Loucy (cell line): ENCODE measurements at regions not wholly inside any gene's neighbourhood (a gene's known extent, or its start where the extent isn't known, plus 50 kb on each side); places are given as distances from the start of the nearest gene placed in this dataset.

ENCODE experiments used
- H2AFZ ChIP-seq: fragments of 200-600 bp; sonication (generic); 2 replicates; pipeline ENCODE4 v1.6.0; 2016; ENCODE audit warnings: antibody characterized with exemption, mild to moderate bottlenecking, low read length, moderate library complexity
- H3F3A ChIP-seq: fragments of 200-600 bp; 2 replicates; pipeline ENCODE4 v1.6.0; 2016; ENCODE audit warnings: antibody characterized with exemption, low read depth, mild to moderate bottlenecking
- H3K27me3 ChIP-seq: fragments of 200-600 bp; sonication (generic); 2 replicates; pipeline ENCODE4 v1.6.1; 2014; ENCODE audit warnings: low read length, mild to moderate bottlenecking; ENCODE audit not compliant: insufficient read depth, poor library complexity, severe bottlenecking
- H3K36me3 ChIP-seq: fragments of 200-600 bp; sonication (generic); 2 replicates; pipeline ENCODE4 v1.6.1; 2016; ENCODE audit warnings: low read length; ENCODE audit not compliant: insufficient read depth
- H3K4me1 ChIP-seq: fragments of 200-600 bp; sonication (generic); 2 replicates; pipeline ENCODE4 v1.5.1; 2014; ENCODE audit warnings: low read length, mild to moderate bottlenecking; ENCODE audit not compliant: insufficient read depth, poor library complexity, severe bottlenecking
- H3K4me2 ChIP-seq: fragments of 200-600 bp; sonication (generic); 2 replicates; pipeline ENCODE4 v1.6.0; 2014; ENCODE audit warnings: antibody characterized with exemption, low read length, low read depth, mild to moderate bottlenecking; ENCODE audit not compliant: poor library complexity, severe bottlenecking
- H3K4me3 ChIP-seq: fragments of 200-600 bp; sonication (generic); 2 replicates; pipeline ENCODE4 v1.5.1; 2014; ENCODE audit warnings: low read length, mild to moderate bottlenecking, mixed read lengths; ENCODE audit not compliant: poor library complexity, severe bottlenecking
- H3K79me2 ChIP-seq: fragments of 200-600 bp; sonication (generic); 2 replicates; pipeline ENCODE4 v1.6.1; 2014; ENCODE audit warnings: low read length; ENCODE audit not compliant: insufficient read depth
- H3K9ac ChIP-seq: fragments of 200-600 bp; sonication (generic); 2 replicates; pipeline ENCODE4 v1.6.0; 2014; ENCODE audit warnings: mild to moderate bottlenecking, low read depth, low read length, moderate library complexity; ENCODE audit not compliant: poor library complexity, severe bottlenecking
- H3K9me2 ChIP-seq: fragments of 200-600 bp; sonication (generic); replicated peaks from 2 replicates; pipeline ENCODE4 v1.6.1; 2016; ENCODE audit warnings: low read depth, low read length, mixed read lengths
- H3K9me3 ChIP-seq: fragments of 200-600 bp; sonication (generic); 2 replicates; pipeline ENCODE4 v1.6.1; 2014; ENCODE audit warnings: mild to moderate bottlenecking, antibody characterized with exemption, low read length, low read depth; ENCODE audit not compliant: insufficient read depth
- H4K20me1 ChIP-seq: fragments of 200-600 bp; sonication (generic); 2 replicates; pipeline ENCODE4 v1.6.0; 2014; ENCODE audit warnings: antibody characterized with exemption, low read length, mild to moderate bottlenecking; ENCODE audit not compliant: insufficient read depth, poor library complexity, severe bottlenecking
- EZH2phosphoT487 ChIP-seq: fragments of 200-600 bp; IDR thresholded peaks from 2 replicates; pipeline ENCODE4 v1.6.1; 2018; ENCODE audit warnings: antibody characterized with exemption, mild to moderate bottlenecking, moderate library complexity, borderline replicate concordance
- TF ChIP-seq, protein P1 (sequence below): fragments of 200-600 bp; sonication (generic); conservative IDR thresholded peaks from 2 replicates; pipeline ENCODE4 v1.5.1; 2014; ENCODE audit warnings: mild to moderate bottlenecking, antibody characterized with exemption, low read length

DNA sequence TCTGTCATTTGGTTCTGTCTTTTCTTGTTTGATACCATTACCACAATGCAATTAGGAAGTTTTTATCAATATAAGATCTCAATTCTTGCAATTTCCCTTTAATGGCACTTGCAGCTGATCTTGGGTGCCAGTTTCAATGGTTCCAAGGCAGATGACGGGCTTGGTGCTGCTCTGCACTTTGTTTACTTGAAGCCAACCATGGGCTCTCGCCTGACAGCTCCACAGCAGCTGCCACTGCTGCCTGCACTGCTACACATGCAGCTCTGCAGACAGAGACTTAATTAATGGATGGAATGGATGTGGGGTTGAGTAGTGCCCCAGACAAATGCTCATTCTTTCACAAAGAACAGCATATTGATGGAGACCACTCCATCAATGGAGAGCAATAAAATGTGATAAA is 1024.3 kb upstream of the EPHA7 start:
- TF ChIP-seq, protein P1, sequence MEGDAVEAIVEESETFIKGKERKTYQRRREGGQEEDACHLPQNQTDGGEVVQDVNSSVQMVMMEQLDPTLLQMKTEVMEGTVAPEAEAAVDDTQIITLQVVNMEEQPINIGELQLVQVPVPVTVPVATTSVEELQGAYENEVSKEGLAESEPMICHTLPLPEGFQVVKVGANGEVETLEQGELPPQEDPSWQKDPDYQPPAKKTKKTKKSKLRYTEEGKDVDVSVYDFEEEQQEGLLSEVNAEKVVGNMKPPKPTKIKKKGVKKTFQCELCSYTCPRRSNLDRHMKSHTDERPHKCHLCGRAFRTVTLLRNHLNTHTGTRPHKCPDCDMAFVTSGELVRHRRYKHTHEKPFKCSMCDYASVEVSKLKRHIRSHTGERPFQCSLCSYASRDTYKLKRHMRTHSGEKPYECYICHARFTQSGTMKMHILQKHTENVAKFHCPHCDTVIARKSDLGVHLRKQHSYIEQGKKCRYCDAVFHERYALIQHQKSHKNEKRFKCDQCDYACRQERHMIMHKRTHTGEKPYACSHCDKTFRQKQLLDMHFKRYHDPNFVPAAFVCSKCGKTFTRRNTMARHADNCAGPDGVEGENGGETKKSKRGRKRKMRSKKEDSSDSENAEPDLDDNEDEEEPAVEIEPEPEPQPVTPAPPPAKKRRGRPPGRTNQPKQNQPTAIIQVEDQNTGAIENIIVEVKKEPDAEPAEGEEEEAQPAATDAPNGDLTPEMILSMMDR: no peak
- no peak for TF ChIP-seq EZH2phosphoT487
- H3K4me1 ChIP-seq: no peaks in the 10 kb centered on the region
- H3K9me3 ChIP-seq: no peaks in the 10 kb centered on the region
- H3K9ac ChIP-seq: no peak overlapping the region
- no peaks in the 10 kb centered on the region for H3K27me3 ChIP-seq
- H3K79me2 ChIP-seq: no peaks in the 10 kb centered on the region
- H2AFZ ChIP-seq: no peak overlapping the region
- no peak overlapping the region for H3K4me3 ChIP-seq
- H3F3A ChIP-seq: no peaks in the 10 kb centered on the region
- H3K36me3 ChIP-seq: no peaks in the 10 kb centered on the region
- H3K9me2 ChIP-seq: no peaks in the 10 kb centered on the region
- H3K4me2 ChIP-seq: no peak overlapping the region
- no peaks in the 10 kb centered on the region for H4K20me1 ChIP-seq

DNA sequence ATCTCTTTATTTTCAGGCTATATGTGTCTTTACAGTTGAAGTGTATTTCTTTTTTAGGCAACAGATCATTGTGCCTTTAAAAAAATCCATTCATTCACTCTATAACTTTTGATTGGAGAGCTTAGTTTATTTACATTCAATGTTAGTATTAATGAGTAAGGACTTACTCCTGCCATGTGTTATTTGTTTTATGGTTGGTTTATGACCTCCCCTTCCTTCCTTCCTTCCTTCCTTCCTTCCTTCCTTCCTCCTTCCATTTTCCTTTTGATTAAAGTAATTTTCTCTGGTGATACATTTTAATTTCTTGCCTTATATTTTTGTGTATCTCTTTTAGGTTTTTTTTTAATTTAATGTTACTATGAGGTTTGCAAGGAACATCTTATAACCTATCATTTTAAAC is 1005.3 kb upstream of the EPHA7 start:
- Histone ChIP-seq H3K9me3 (no peaks in the 10 kb centered on the region), H3K9me2 (no peaks in the 10 kb centered on the region), H3K36me3 (no peaks in the 10 kb centered on the region), H3K9ac (no peak overlapping the region), H3K27me3 (no peaks in the 10 kb centered on the region), H3K4me1 (no peaks in the 10 kb centered on the region), H3K79me2 (no peaks in the 10 kb centered on the region), H3K4me3 (no peak overlapping the region), H2AFZ (no peak overlapping the region), H3K4me2 (no peak overlapping the region), H3F3A (no peaks in the 10 kb centered on the region), H4K20me1 (no peaks in the 10 kb centered on the region)
- TF ChIP-seq, protein P1: no peak
- no peak for TF ChIP-seq EZH2phosphoT487

DNA sequence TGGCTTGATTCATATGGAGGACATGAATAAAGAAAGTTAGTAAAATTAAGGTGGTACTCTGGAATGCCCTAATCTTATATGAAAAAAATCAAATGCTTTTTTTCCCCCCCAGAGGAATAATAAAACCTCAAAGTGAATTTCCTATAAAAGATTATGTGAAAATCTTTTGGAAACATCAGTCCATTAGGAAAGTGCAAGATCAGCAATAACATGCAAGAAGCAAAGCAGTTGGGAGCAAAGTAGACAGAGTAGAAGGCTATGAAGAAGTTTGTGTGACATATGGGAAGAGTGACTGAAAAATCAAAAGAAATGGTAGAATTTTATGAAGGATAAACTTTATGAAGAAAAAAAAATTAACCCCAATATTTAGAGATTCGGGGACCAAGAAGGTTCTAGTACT is 998.0 kb upstream of the EPHA7 start:
- Histone ChIP-seq H3K9me2 (no peaks in the 10 kb centered on the region), H3K9me3 (no peaks in the 10 kb centered on the region), H3K4me1 (no peaks in the 10 kb centered on the region), H3K79me2 (no peaks in the 10 kb centered on the region), H3F3A (no peaks in the 10 kb centered on the region), H3K9ac (no peak overlapping the region), H3K4me3 (no peak overlapping the region), H2AFZ (no peak overlapping the region), H4K20me1 (no peaks in the 10 kb centered on the region), H3K27me3 (no peaks in the 10 kb centered on the region), H3K36me3 (no peaks in the 10 kb centered on the region), H3K4me2 (no peak overlapping the region)
- TF ChIP-seq, protein P1: no peak
- TF ChIP-seq EZH2phosphoT487: no peak
